GM03348 (cell line): ENCODE measurements at regions not wholly inside any gene's neighbourhood (a gene's known extent, or its start where the extent isn't known, plus 50 kb on each side); places are given as distances from the start of the nearest gene placed in this dataset.

ENCODE experiments used
- DNase-seq: peaks from one replicate; pipeline ENCODE4 v3.0.0; 2012; ENCODE audit warnings: low spot score

- DNase-seq, result no peak
Observed at GRCh38 chr1:209430107-209430506, 153.4 kb upstream of the CAMK1G start.

- no peak for DNase-seq
Observed at GRCh38 chr1:209430821-209431259, 152.7 kb upstream of the CAMK1G start.

GRCh38 chr1:209431402-209431801, 152.1 kb upstream of the CAMK1G start:
- DNase-seq, result no peak

GRCh38 chr1:209431813-209432442, 151.6 kb upstream of the CAMK1G start:
- DNase-seq, result no peak

GRCh38 chr1:209432443-209432825, 151.1 kb upstream of the CAMK1G start:
- no peak for DNase-seq

- DNase-seq, result peak; percentile 63
Observed at GRCh38 chr1:209433649-209434031, 149.9 kb upstream of the CAMK1G start.

- peak; percentile 44 for DNase-seq
Observed at GRCh38 chr1:209434066-209434465, 149.4 kb upstream of the CAMK1G start.

- no peak for DNase-seq
Observed at GRCh38 chr1:209434631-209435217, 148.8 kb upstream of the CAMK1G start.

- DNase-seq, result peak; percentile 90
Observed at GRCh38 chr1:209435654-209436566, 147.6 kb upstream of the CAMK1G start.

- no peak for DNase-seq
Observed at GRCh38 chr1:209439828-209440227, 143.7 kb upstream of the CAMK1G start.

- no peak for DNase-seq
Observed at GRCh38 chr1:209443361-209443931, 140.1 kb upstream of the CAMK1G start.

GRCh38 chr1:209443975-209444651, 139.4 kb upstream of the CAMK1G start:
- DNase-seq, result no peak

- DNase-seq, result no peak
Observed at GRCh38 chr1:209444961-209445360, 138.6 kb upstream of the CAMK1G start.

- DNase-seq, result no peak
Observed at GRCh38 chr1:209445576-209445975, 137.9 kb upstream of the CAMK1G start.

- DNase-seq, result no peak
Observed at GRCh38 chr1:209446356-209446755, 137.2 kb upstream of the CAMK1G start.

- DNase-seq, result no peak
Observed at GRCh38 chr1:209454340-209454994, 129.0 kb upstream of the CAMK1G start.

GRCh38 chr1:209455145-209455544, 128.4 kb upstream of the CAMK1G start:
- DNase-seq, result no peak

GRCh38 chr1:209455661-209456358, 127.7 kb upstream of the CAMK1G start:
- DNase-seq, result no peak

GRCh38 chr1:209456878-209457277, 126.6 kb upstream of the CAMK1G start:
- DNase-seq, result no peak

- DNase-seq, result no peak
Observed at GRCh38 chr1:209457401-209458125, 126.0 kb upstream of the CAMK1G start.
